Upper lobe of left lung (tissue), 6 donors: ENCODE measurements at regions not wholly inside any gene's neighbourhood (a gene's known extent, or its start where the extent isn't known, plus 50 kb on each side); places are given as distances from the start of the nearest gene placed in this dataset.
A peak's percentile ranks its signal among the peaks of the same experiment; 100 is the strongest.

ENCODE experiments used
- ATAC-seq, 2 donors: fragments of 200-7000 bp; cut with Tn5 transposase; one replicate each; pipeline ENCODE4 v1.9.1; 2022; ENCODE audit warnings: mild to moderate bottlenecking in 2 of 2, moderate library complexity in 2 of 2; ENCODE audit not compliant: low FRiP score in 2 of 2
- DNase-seq, 2 donors: peaks; one replicate each; pipeline ENCODE4 v3.0.0-alpha.2; 2019 to 2020
- H3K27ac ChIP-seq, 4 donors: fragments of 200-600 bp; sonication (generic); one replicate each; pipeline ENCODE4 v1.5.1; 2016 to 2019
- H3K27me3 ChIP-seq, 4 donors: fragments of 200-600 bp; sonication (generic); one replicate each; pipeline ENCODE4 v1.5.1; 2017 to 2019
- H3K36me3 ChIP-seq, 4 donors: fragments of 200-600 bp; sonication (generic); one replicate each; pipeline ENCODE4 v1.5.1; 2016 to 2019
- H3K4me1 ChIP-seq, 4 donors: fragments of 200-600 bp; sonication (generic); one replicate each; pipeline ENCODE4 v1.5.1; 2018 to 2019
- H3K4me3 ChIP-seq, 4 donors: fragments of 200-600 bp; sonication (generic); one replicate each; pipeline ENCODE4 v1.5.1; 2017 to 2019; ENCODE audit warnings: mild to moderate bottlenecking in 2 of 4, moderate library complexity in 1 of 4
- H3K9me3 ChIP-seq, 4 donors: fragments of 200-600 bp; sonication (generic); one replicate each; pipeline ENCODE4 v1.5.1; 2018 to 2019
- EP300 ChIP-seq, 4 donors: sonication (generic); formaldehyde crosslinking; IDR thresholded peaks; one replicate each; pipeline ENCODE4 v1.5.1; 2017; ENCODE audit warnings: antibody characterized with exemption in 4 of 4, control low read depth in 2 of 4
- POLR2A ChIP-seq, 4 donors: fragments of 450-650 bp; IDR thresholded peaks; one replicate each; pipeline ENCODE4 v1.5.1; 2016 to 2017; ENCODE audit warnings: antibody characterized with exemption in 4 of 4, mild to moderate bottlenecking in 2 of 4
- POLR2AphosphoS5 ChIP-seq, 2 donors: sonication (generic); formaldehyde crosslinking; IDR thresholded peaks; one replicate each; pipeline ENCODE4 v1.5.1; 2017; ENCODE audit warnings: antibody characterized with exemption in 2 of 2
- WGBS, 2 donors: methylation state at CpG; one replicate each; pipeline ENCODE4 v1.1.5; 2017 to 2018; 5-methylcytosine and 5-hydroxymethylcytosine counted together
- TF ChIP-seq, protein P1 (sequence below), 6 experiments: fragments of 450-650 bp in 4 of 6; fragments of 200-600 bp in 2 of 6; sonication (generic) in 2 of 6; IDR thresholded peaks; one replicate each; pipeline ENCODE4 v1.5.1; 2016 to 2019; ENCODE audit warnings: antibody characterized with exemption in 6 of 6
- donor health status: DM: no; HTN: no; CAD: no; lungs with moderate emphysema.
- donor health status: DM: no; HTN: yes; CAD: no; lungs with severe emphysema.

DNA sequence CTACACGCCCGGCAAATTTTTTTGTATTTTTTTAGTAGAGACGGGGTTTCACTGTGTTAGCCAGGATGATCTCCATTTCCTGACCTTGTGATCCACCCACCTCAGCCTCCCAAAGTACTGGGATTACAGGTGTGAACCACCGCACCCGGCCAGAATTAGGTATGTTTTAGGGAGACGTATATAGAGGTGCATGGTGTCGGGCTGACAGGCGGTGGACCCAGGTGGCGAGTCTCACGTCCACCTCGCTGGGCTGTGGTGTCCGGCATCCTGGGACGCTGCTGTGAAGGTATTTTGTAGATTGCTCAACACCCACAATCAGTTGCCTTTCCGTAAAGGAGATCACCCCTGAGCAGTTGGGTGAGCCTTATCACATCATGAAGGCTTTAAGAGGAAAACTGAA, 728.6 kb downstream of the BRD1 start:
- Histone ChIP-seq H3K9me3 (no peaks in the 10 kb centered on the region), H3K4me1 (no peaks in the 10 kb centered on the region), H3K4me3 (no peak overlapping the region), H3K27ac (no peak overlapping the region), H3K36me3 (no peaks in the 10 kb centered on the region), H3K27me3 (no peaks in the 10 kb centered on the region)
- DNase-seq (no peak), ATAC-seq (no peak)
- 91% methylated on average over 14 of the region's 14 CpGs for WGBS, 2 donors
- TF ChIP-seq POLR2A (IDR thresholded peaks at IDR 0.05) = no peak
- TF ChIP-seq EP300 (IDR thresholded peaks at IDR 0.05) = no peak
- no peak for TF ChIP-seq POLR2AphosphoS5 (IDR thresholded peaks at IDR 0.05)
- TF ChIP-seq, protein P1, sequence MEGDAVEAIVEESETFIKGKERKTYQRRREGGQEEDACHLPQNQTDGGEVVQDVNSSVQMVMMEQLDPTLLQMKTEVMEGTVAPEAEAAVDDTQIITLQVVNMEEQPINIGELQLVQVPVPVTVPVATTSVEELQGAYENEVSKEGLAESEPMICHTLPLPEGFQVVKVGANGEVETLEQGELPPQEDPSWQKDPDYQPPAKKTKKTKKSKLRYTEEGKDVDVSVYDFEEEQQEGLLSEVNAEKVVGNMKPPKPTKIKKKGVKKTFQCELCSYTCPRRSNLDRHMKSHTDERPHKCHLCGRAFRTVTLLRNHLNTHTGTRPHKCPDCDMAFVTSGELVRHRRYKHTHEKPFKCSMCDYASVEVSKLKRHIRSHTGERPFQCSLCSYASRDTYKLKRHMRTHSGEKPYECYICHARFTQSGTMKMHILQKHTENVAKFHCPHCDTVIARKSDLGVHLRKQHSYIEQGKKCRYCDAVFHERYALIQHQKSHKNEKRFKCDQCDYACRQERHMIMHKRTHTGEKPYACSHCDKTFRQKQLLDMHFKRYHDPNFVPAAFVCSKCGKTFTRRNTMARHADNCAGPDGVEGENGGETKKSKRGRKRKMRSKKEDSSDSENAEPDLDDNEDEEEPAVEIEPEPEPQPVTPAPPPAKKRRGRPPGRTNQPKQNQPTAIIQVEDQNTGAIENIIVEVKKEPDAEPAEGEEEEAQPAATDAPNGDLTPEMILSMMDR (IDR thresholded peaks at IDR 0.05) = no peak

DNA sequence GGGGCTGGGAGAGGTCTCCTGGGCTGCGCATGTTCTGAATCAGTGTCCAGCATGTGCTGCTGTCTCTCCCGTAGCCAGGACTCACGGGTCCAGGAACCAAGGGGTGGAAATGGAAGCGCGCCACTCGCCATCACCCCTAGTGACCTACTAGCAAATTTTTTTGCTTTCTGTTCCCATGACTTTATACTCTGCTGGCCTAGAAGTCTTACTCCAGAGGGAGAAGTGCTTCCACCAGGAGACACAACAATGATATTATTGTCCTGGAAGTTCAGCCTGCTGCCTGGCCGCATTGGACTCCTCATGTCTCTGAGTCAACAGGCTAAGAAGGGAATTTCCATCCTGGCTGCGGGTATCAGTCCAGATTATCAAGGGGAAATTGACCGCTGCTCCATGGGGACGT, 729.7 kb downstream of the BRD1 start:
- Histone ChIP-seq H3K27ac (no peak overlapping the region), H3K27me3 (no peaks in the 10 kb centered on the region), H3K36me3 (no peaks in the 10 kb centered on the region), H3K4me1 (no peaks in the 10 kb centered on the region), H3K4me3 (no peak overlapping the region), H3K9me3 (no peaks in the 10 kb centered on the region)
- 81 to 87% methylated on average over 10 of the region's 10 CpGs for WGBS, 2 donors
- DNase-seq (no peak), ATAC-seq (no peak)
- TF ChIP-seq POLR2AphosphoS5 (IDR thresholded peaks at IDR 0.05) = no peak
- TF ChIP-seq POLR2A (IDR thresholded peaks at IDR 0.05) = no peak
- TF ChIP-seq, protein P1 (IDR thresholded peaks at IDR 0.05) = no peak
- no peak for TF ChIP-seq EP300 (IDR thresholded peaks at IDR 0.05)

DNA sequence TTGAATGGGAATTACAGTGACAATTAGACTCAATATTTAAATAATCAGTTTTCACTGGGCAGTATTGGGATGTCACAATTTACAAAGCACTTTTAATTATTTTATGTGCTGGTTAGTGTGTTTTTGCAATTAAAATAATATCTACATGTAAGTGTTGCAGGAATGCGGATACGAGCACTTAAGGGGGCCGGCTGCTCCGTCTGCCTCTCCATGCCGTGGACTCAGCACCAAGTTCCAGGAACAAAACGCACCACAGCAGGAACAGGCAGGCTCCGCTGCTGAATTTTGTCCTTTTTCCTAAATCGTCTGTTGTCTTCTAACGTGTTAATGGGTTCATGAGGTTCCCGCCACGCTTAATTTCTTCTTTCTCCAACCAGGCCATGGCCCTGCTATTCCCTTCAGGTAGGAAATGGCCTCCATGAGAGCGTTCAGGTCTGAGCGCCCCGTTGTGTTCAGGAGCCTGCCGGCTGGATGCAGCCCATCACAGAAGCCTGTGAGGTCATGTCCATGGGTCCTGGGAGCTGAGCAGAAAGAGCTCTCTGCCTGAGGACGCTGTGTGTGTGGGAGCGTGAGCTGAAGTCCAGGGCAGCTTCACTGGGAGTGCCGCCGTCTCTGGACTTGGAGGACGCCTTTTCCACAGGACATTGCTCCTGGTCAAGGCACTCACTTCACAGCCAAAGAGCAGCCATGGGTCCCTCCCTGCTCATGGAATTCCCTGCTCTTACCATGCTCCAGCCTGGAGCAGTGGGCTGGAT, 730.3 kb downstream of the BRD1 start:
- H3K36me3 ChIP-seq = no peaks in the 10 kb centered on the region
- H3K27ac ChIP-seq = no peak overlapping the region
- TF ChIP-seq POLR2AphosphoS5 (IDR thresholded peaks at IDR 0.05) (no peak), POLR2A (IDR thresholded peaks at IDR 0.05) (no peak), EP300 (IDR thresholded peaks at IDR 0.05) (no peak)
- TF ChIP-seq, protein P1 (IDR thresholded peaks at IDR 0.05) = no peak
- WGBS, 2 donors = 89% methylated on average over 15 to 20 of the region's 20 CpGs
- H3K9me3 ChIP-seq = no peaks in the 10 kb centered on the region
- H3K4me1 ChIP-seq = no peaks in the 10 kb centered on the region
- DNase-seq (no peak), ATAC-seq (no peak)
- no peaks in the 10 kb centered on the region for H3K27me3 ChIP-seq
- H3K4me3 ChIP-seq = no peak overlapping the region

DNA sequence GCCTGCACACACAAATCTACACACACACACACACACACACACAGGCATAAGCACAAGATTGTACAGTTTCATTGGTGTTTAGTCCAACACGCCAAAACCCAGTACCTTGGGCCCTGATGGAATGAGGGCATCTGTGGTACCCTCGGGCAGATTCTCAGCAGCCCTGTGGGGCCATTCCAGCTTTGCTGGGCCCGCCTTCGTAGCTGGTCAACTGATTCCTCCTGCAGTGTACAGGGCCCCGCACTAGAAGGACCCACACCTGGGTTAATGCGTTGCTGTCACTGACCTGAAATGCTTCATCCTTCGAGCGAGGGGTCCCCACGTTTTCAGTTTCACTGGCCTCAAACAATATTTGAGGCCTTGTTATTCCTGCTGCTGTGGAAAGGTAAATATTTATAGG, 731.2 kb downstream of the BRD1 start:
- no peaks in the 10 kb centered on the region for H3K36me3 ChIP-seq
- ATAC-seq = no peak
- no peak overlapping the region for H3K27ac ChIP-seq
- TF ChIP-seq EP300 (IDR thresholded peaks at IDR 0.05) = no peak
- no peak for TF ChIP-seq POLR2AphosphoS5 (IDR thresholded peaks at IDR 0.05)
- TF ChIP-seq, protein P1 (IDR thresholded peaks at IDR 0.05) = no peak
- TF ChIP-seq POLR2A (IDR thresholded peaks at IDR 0.05) = no peak
- H3K4me1 ChIP-seq = no peaks in the 10 kb centered on the region
- H3K9me3 ChIP-seq = no peaks in the 10 kb centered on the region
- no peaks in the 10 kb centered on the region for H3K27me3 ChIP-seq
- 86 to 90% methylated on average over 8 to 9 of the region's 9 CpGs for WGBS, 2 donors
- H3K4me3 ChIP-seq = no peak overlapping the region
- DNase-seq = no peak

DNA sequence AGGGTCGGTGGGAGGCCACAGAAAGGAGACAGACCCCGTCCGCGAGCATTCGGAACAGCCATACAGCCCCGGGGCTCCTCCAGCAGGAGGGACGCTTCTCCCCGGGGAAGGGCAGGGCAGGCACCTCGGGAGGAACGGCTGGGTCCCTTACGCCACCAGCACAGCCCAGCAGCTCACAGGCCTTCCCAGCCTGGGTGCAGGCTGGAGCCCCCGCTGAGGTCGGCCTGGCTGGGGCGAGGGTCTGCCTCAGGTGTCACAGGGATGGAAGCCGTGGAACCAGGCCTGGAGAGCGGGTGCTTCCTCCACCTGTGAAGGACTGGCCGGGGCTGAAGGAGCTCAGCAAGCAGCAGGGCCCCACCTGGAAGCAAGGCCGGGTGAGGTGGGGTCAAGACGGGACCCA, 732.3 kb downstream of the BRD1 start:
- DNase-seq = peak in 1 of 2 donors; percentile 56
- Histone ChIP-seq H3K36me3 (no peaks in the 10 kb centered on the region), H3K4me1 (no peaks in the 10 kb centered on the region), H3K4me3 (no peak overlapping the region), H3K27me3 (no peaks in the 10 kb centered on the region), H3K27ac (no peak overlapping the region), H3K9me3 (no peaks in the 10 kb centered on the region)
- no peak for ATAC-seq
- WGBS, 2 donors = 76 to 88% methylated on average over 3 to 18 of the region's 19 CpGs
- TF ChIP-seq EP300 (IDR thresholded peaks at IDR 0.05) = no peak
- TF ChIP-seq, protein P1 (IDR thresholded peaks at IDR 0.05) = no peak
- TF ChIP-seq POLR2AphosphoS5 (IDR thresholded peaks at IDR 0.05) = no peak
- no peak for TF ChIP-seq POLR2A (IDR thresholded peaks at IDR 0.05)
